ENCODE measurements at regions not wholly inside any gene's neighbourhood (a gene's known extent, or its start where the extent isn't known, plus 50 kb on each side); places are given as distances from the start of the nearest gene placed in this dataset.

- no peak for DNase-seq (ENCODE audit: low spot score)
Measured at GRCh38 chr21:16642353-16642752, 870.5 kb upstream of the CXADR start.

GRCh38 chr21:16644685-16645084, 868.2 kb upstream of the CXADR start:
- no peak for DNase-seq (ENCODE audit: low spot score)

GRCh38 chr21:16650714-16651366, 862.0 kb upstream of the CXADR start:
- no peak for DNase-seq (ENCODE audit: low spot score)

- no peak for DNase-seq (ENCODE audit: low spot score)
Measured at GRCh38 chr21:16651956-16652355, 860.9 kb upstream of the CXADR start.

- DNase-seq (ENCODE audit: low spot score) = no peak
Measured at GRCh38 chr21:16663436-16663835, 849.4 kb upstream of the CXADR start.

GRCh38 chr21:16667395-16667794, 845.4 kb upstream of the CXADR start:
- no peak for DNase-seq (ENCODE audit: low spot score)

- DNase-seq (ENCODE audit: low spot score) = no peak
Measured at GRCh38 chr21:16674949-16675348, 837.9 kb upstream of the CXADR start.

GRCh38 chr21:16676391-16676790, 836.5 kb upstream of the CXADR start:
- DNase-seq (ENCODE audit: low spot score) = no peak

- DNase-seq (ENCODE audit: low spot score) = no peak
Measured at GRCh38 chr21:16678429-16679160, 834.2 kb upstream of the CXADR start.

- DNase-seq (ENCODE audit: low spot score) = no peak
Measured at GRCh38 chr21:16695074-16695473, 817.8 kb upstream of the CXADR start.

- no peak for DNase-seq (ENCODE audit: low spot score)
Measured at GRCh38 chr21:16707274-16707673, 805.6 kb upstream of the CXADR start.

GRCh38 chr21:16708101-16708835, 804.6 kb upstream of the CXADR start:
- no peak for DNase-seq (ENCODE audit: low spot score)

- no peak for DNase-seq (ENCODE audit: low spot score)
Measured at GRCh38 chr21:16709866-16710550, 802.8 kb upstream of the CXADR start.

GRCh38 chr21:16711757-16712156, 801.1 kb upstream of the CXADR start:
- no peak for DNase-seq (ENCODE audit: low spot score)

- DNase-seq (ENCODE audit: low spot score) = no peak
Measured at GRCh38 chr21:16713331-16714117, 799.3 kb upstream of the CXADR start.

GRCh38 chr21:16740511-16740910, 772.3 kb upstream of the CXADR start:
- no peak for DNase-seq (ENCODE audit: low spot score)

GRCh38 chr21:16741141-16741665, 771.6 kb upstream of the CXADR start:
- DNase-seq (ENCODE audit: low spot score) = no peak

- no peak for DNase-seq (ENCODE audit: low spot score)
Measured at GRCh38 chr21:16742131-16742641, 770.7 kb upstream of the CXADR start.

GRCh38 chr21:16742741-16743140, 770.1 kb upstream of the CXADR start:
- no peak for DNase-seq (ENCODE audit: low spot score)

GRCh38 chr21:16743317-16743716, 769.5 kb upstream of the CXADR start:
- no peak for DNase-seq (ENCODE audit: low spot score)

GRCh38 chr21:16750926-16751325, 761.9 kb upstream of the CXADR start:
- DNase-seq (ENCODE audit: low spot score) = no peak
